PFSK-1 (cell line): ENCODE measurements at regions not wholly inside any gene's neighbourhood (a gene's known extent, or its start where the extent isn't known, plus 50 kb on each side); places are given as distances from the start of the nearest gene placed in this dataset.

Experiments
- FOXP2 ChIP-seq: optimal IDR thresholded peaks from 2 replicates; pipeline ENCODE3; 2011; ENCODE audit warnings: borderline replicate concordance, control low read depth, inconsistent platforms; ENCODE audit not compliant: insufficient read depth; ENCODE audit errors: extremely low read length, extremely low read depth
- POLR2AphosphoS5 ChIP-seq: IDR thresholded peaks from 2 replicates; pipeline ENCODE4 v1.6.1; 2012; ENCODE audit warnings: low read depth, mild to moderate bottlenecking, control low read depth, low read length, moderate library complexity
- REST ChIP-seq, 2 experiments: IDR thresholded peaks; 2 replicates each; pipeline versions ENCODE4 v1.6.1 to v1.8.0; 2011 to 2012; ENCODE audit warnings: low read depth in 2 of 2, low read length in 2 of 2, control low read depth in 1 of 2, inconsistent platforms in 1 of 2, mild to moderate bottlenecking in 1 of 2, moderate library complexity in 1 of 2; ENCODE audit not compliant: insufficient read depth in 1 of 2
- SIN3A ChIP-seq: IDR thresholded peaks from 2 replicates; pipeline ENCODE4 v1.6.1; 2012; ENCODE audit warnings: mild to moderate bottlenecking, low read length, moderate library complexity, borderline replicate concordance; ENCODE audit not compliant: insufficient read depth
- TAF1 ChIP-seq: IDR thresholded peaks from 2 replicates; pipeline ENCODE4 v1.6.1; 2012; ENCODE audit warnings: low read length, control low read depth, borderline replicate concordance; ENCODE audit not compliant: insufficient read depth

DNA sequence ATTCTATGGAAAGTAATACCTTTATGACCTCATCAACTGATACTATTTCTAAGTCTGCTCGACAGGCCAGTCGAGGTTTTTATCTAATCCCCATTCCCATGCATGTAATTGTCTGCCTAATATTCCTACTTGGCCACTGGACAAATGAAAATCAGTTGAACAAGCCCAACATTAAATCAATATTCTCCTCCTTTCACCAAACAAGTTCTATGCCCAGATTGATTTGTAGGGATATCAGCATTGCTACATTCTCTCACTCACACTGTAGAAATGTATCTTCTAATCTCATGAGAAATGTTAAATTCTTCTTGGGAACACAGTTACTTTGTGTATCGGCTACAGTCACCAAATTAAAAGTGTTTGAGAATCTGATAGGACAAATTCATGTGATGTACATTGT is 208.8 kb upstream of the CTNND2 start:
- TF ChIP-seq TAF1 (no peak), SIN3A (no peak), POLR2AphosphoS5 (no peak), FOXP2 (no peak), REST (IDR thresholded peaks at IDR 0.05; ENCODE audit: insufficient read depth in 1 of 2, low read depth in 2 of 2, low read length in 2 of 2) (no peak)

DNA sequence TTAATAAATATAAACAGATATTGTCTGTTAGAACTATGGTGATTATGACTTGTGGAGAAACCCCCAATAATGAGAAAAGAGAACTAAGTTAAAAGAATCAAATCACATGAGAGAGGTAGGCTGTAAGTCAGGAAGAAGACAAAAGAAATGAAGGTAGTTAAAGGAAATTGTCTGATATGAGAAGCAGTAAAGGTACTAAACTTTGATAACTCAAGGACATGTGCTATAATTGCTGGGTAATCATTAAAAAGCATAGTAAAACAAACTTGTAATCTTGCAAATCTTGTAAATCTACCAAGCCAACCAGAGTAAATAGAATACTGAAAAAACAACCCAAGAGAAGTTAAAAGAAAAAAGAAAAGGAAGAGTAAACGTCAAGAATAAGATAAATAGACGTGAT is 207.0 kb upstream of the CTNND2 start:
- no peak for TF ChIP-seq FOXP2
- TF ChIP-seq TAF1 = no peak
- no peak for TF ChIP-seq POLR2AphosphoS5
- TF ChIP-seq SIN3A = no peak
- no peak for TF ChIP-seq REST (IDR thresholded peaks at IDR 0.05; ENCODE audit: insufficient read depth in 1 of 2, low read depth in 2 of 2, low read length in 2 of 2)

DNA sequence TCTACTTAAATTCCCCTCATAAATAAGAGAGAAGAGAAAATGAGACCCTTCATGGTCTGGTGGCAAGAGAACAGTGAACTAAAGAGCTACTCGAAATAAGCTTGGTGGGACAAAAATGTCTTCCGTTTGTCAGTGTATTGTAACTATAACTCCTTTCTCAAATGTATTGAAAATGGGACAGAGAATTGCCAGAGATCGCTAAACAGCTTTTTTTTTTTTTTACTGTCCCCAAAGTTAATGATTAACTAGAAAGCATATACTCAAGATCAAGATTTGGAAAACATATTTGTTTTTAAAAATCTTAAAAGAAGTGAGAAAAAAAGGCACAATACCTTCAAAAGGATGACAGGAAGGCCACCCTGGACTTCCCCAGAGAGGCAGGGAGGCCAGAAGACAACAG is 206.4 kb upstream of the CTNND2 start:
- no peak for TF ChIP-seq SIN3A
- no peak for TF ChIP-seq TAF1
- TF ChIP-seq POLR2AphosphoS5 = no peak
- no peak for TF ChIP-seq FOXP2
- no peak for TF ChIP-seq REST (IDR thresholded peaks at IDR 0.05; ENCODE audit: insufficient read depth in 1 of 2, low read depth in 2 of 2, low read length in 2 of 2)

- TF ChIP-seq TAF1 (no peak), REST (IDR thresholded peaks at IDR 0.05; ENCODE audit: insufficient read depth in 1 of 2, low read depth in 2 of 2, low read length in 2 of 2) (no peak), SIN3A (no peak), POLR2AphosphoS5 (no peak), FOXP2 (no peak)
Measured at GRCh38 chr5:12109075-12109688, 204.9 kb upstream of the CTNND2 start.

DNA sequence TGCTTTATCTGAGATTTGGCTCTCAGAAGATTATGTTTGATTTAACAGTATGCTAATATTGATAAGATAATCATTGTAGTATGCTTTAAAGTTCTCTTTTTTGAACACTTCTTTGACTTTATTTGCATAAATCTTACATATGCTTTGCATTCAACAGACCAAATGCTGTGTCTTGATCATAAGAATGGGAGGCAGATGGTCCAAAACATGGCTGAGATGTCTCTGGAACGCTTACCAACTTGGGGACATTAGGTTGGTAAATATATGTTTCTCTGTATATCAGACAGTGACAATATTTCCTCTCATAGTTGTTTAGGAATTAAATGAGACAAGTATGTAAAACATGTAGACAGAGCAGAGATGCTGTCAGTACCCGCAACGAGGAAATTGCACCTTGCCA is 197.9 kb upstream of the CTNND2 start:
- TF ChIP-seq FOXP2 = no peak
- no peak for TF ChIP-seq TAF1
- TF ChIP-seq SIN3A = no peak
- no peak for TF ChIP-seq POLR2AphosphoS5
- no peak for TF ChIP-seq REST (IDR thresholded peaks at IDR 0.05; ENCODE audit: insufficient read depth in 1 of 2, low read depth in 2 of 2, low read length in 2 of 2)
